Left lung (tissue), 4 donors: ENCODE measurements at regions not wholly inside any gene's neighbourhood (a gene's known extent, or its start where the extent isn't known, plus 50 kb on each side); places are given as distances from the start of the nearest gene placed in this dataset.
"Not testable (repeated sequence)": the region's sequence is repeated elsewhere in the genome, so short reads cannot be mapped to it uniquely, and the experiment has no call there.

Source experiments
- ATAC-seq: fragments of 200-7000 bp; cut with Tn5 transposase; one replicate; pipeline ENCODE4 v1.9.1; 2020; ENCODE audit warnings: moderate library complexity
- DNase-seq, 4 donors: peaks; one replicate each; pipeline ENCODE4 v3.0.0-alpha.2; 2013 to 2020
- H3K27ac ChIP-seq, 2 donors: fragments of 200-600 bp; sonication (generic) in 1 of 2; one replicate each; pipeline versions ENCODE4 v1.5.0 to v1.8.0; 2020 to 2021
- H3K27me3 ChIP-seq, 2 donors: fragments of 200-600 bp; sonication (generic) in 1 of 2; one replicate each; pipeline versions ENCODE4 v1.5.0 to v1.8.0; 2020 to 2021
- H3K36me3 ChIP-seq, 2 donors: fragments of 200-600 bp; sonication (generic) in 1 of 2; one replicate each; pipeline versions ENCODE4 v1.5.0 to v1.8.0; 2020 to 2021
- H3K4me1 ChIP-seq, 2 donors: fragments of 200-600 bp; one replicate each; pipeline ENCODE4 v1.8.0; 2021
- H3K4me3 ChIP-seq, 2 donors: fragments of 200-600 bp; sonication (generic) in 1 of 2; one replicate each; pipeline versions ENCODE4 v1.5.0 to v1.8.0; 2020 to 2021; ENCODE audit warnings: mild to moderate bottlenecking in 1 of 2
- H3K9me3 ChIP-seq, 2 donors: fragments of 200-600 bp; sonication (generic) in 1 of 2; one replicate each; pipeline versions ENCODE4 v1.5.0 to v1.8.0; 2020 to 2021
- intact Hi-C, 2 donors: fragments of 100-400 bp; cut with DNase I; formaldehyde crosslinking; loops; one replicate each; pipeline versions ENCODE4 v1.11.2 to v1.14.2; 2022
- TF ChIP-seq, protein P1 (sequence below), 2 donors: fragments of 200-600 bp; sonication (generic) in 1 of 2; IDR thresholded peaks; one replicate each; pipeline versions ENCODE4 v1.5.0 to v1.8.0; 2021; ENCODE audit warnings: antibody characterized with exemption in 2 of 2
- donor health status: DM: no; HTN: yes; CAD: no.
- donor health status: DM: no; HTN: no; CAD: no.

DNA sequence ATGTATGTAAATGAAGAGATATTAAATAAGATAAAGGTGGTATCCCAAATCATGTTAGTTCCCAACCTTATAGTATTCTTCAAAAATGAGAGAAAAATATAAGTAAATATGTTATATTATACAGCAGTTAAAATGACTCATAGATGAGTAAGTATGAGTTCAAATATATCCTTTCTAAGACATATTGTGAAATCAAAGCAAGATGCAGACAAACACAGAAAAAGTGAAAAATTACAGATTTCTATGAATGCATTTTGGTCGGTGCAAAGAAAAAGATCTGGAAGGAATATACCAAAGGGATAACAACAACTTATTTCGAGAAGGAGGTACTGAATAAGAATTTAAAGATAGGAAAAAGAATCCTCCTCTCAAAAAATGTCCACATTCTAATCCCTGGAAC, 181.2 kb upstream of the TTC14 start:
- no peaks in the 10 kb centered on the region for H3K27me3 ChIP-seq
- H3K36me3 ChIP-seq: no peaks in the 10 kb centered on the region
- TF ChIP-seq, protein P1, sequence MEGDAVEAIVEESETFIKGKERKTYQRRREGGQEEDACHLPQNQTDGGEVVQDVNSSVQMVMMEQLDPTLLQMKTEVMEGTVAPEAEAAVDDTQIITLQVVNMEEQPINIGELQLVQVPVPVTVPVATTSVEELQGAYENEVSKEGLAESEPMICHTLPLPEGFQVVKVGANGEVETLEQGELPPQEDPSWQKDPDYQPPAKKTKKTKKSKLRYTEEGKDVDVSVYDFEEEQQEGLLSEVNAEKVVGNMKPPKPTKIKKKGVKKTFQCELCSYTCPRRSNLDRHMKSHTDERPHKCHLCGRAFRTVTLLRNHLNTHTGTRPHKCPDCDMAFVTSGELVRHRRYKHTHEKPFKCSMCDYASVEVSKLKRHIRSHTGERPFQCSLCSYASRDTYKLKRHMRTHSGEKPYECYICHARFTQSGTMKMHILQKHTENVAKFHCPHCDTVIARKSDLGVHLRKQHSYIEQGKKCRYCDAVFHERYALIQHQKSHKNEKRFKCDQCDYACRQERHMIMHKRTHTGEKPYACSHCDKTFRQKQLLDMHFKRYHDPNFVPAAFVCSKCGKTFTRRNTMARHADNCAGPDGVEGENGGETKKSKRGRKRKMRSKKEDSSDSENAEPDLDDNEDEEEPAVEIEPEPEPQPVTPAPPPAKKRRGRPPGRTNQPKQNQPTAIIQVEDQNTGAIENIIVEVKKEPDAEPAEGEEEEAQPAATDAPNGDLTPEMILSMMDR (IDR thresholded peaks at IDR 0.05): no peak
- H3K4me3 ChIP-seq: no peak overlapping the region
- intact Hi-C loops: no loop called here
- no peak for ATAC-seq
- no peak overlapping the region for H3K27ac ChIP-seq
- H3K4me1 ChIP-seq: no peaks in the 10 kb centered on the region
- DNase-seq: no peak
- peaks cover 0 to 9% of the 10 kb centered on the region in 2 donors for H3K9me3 ChIP-seq

GRCh38 chr3:180421221-180421620, 180.7 kb upstream of the TTC14 start:
- H3K4me1 ChIP-seq: no peaks in the 10 kb centered on the region
- no peak for DNase-seq
- intact Hi-C loops: no loop called here
- H3K36me3 ChIP-seq: no peaks in the 10 kb centered on the region
- H3K27ac ChIP-seq: no peak overlapping the region
- no peaks in the 10 kb centered on the region for H3K27me3 ChIP-seq
- H3K9me3 ChIP-seq: peaks cover 0 to 9% of the 10 kb centered on the region in 2 donors
- no peak for ATAC-seq
- TF ChIP-seq, protein P1 (IDR thresholded peaks at IDR 0.05): no peak
- H3K4me3 ChIP-seq: no peak overlapping the region

GRCh38 chr3:180421721-180422120, 180.2 kb upstream of the TTC14 start:
- ATAC-seq: no peak
- Histone ChIP-seq H3K9me3 (peaks cover 0 to 9% of the 10 kb centered on the region in 2 donors), H3K27me3 (no peaks in the 10 kb centered on the region), H3K27ac (no peak overlapping the region), H3K36me3 (no peaks in the 10 kb centered on the region), H3K4me3 (no peak overlapping the region), H3K4me1 (no peaks in the 10 kb centered on the region)
- TF ChIP-seq, protein P1 (IDR thresholded peaks at IDR 0.05): no peak
- intact Hi-C loops: no loop called here
- DNase-seq: no peak

DNA sequence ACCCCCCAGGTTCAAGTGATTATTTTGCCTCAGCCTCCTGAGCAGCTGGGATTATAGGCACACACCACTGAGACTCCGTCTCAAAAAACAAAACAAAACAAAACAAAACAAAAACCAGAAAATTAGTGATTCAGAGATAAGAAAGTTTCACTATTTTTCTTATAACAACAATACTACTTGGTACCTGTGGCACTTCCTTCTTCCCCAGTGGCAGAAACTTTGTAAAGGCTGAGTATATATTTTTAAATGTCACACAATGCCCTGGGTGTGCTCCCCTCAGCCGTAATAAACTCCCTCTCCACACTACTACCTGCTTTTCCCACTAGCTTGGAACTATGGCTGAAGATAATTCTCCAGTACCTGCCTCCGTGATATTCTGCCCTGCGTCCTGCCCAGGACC, 177.7 kb upstream of the TTC14 start:
- ATAC-seq, DNase-seq, H3K4me3 ChIP-seq, H3K4me1 ChIP-seq, intact Hi-C loops, H3K27me3 ChIP-seq, H3K27ac ChIP-seq, H3K36me3 ChIP-seq: not testable (repeated sequence)
- peaks cover 0 to 17% of the 10 kb centered on the region in 2 donors for H3K9me3 ChIP-seq

DNA sequence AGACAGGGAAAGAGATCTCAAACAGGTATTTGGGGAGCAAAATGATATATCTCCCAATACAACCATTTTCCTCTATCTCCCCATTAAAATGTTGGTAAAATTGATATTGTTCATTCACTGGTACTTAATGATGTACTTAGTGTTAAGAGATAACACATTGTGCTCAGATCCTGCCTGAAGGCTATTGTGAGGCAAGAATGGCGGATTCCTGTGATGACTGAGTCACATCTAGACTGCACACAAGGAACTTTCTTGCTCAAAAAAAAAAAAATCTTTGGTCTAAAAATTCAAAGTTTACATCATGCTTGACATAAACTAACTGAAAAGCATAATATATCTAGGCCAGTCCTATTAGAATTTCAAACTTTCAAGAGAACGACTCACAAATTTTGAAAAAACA, 171.1 kb upstream of the TTC14 start:
- Histone ChIP-seq H3K27me3 (no peaks in the 10 kb centered on the region), H3K36me3 (no peaks in the 10 kb centered on the region), H3K4me3 (no peak overlapping the region), H3K27ac (no peak overlapping the region), H3K9me3 (peaks cover 0 to 11% of the 10 kb centered on the region in 2 donors), H3K4me1 (no peaks in the 10 kb centered on the region)
- TF ChIP-seq, protein P1 (IDR thresholded peaks at IDR 0.05): no peak
- ATAC-seq: no peak
- intact Hi-C loops: no loop called here
- no peak for DNase-seq

GRCh38 chr3:180433152-180433551, 168.8 kb upstream of the TTC14 start:
- Histone ChIP-seq H3K27ac (no peak overlapping the region), H3K9me3 (peaks cover 0 to 11% of the 10 kb centered on the region in 2 donors), H3K4me3 (no peak overlapping the region), H3K4me1 (no peaks in the 10 kb centered on the region), H3K27me3 (no peaks in the 10 kb centered on the region), H3K36me3 (no peaks in the 10 kb centered on the region)
- ATAC-seq: no peak
- no peak for DNase-seq
- intact Hi-C loops: no loop called here
- TF ChIP-seq, protein P1 (IDR thresholded peaks at IDR 0.05): no peak
